ENCODE measurements at regions not wholly inside any gene's neighbourhood (a gene's known extent, or its start where the extent isn't known, plus 50 kb on each side); places are given as distances from the start of the nearest gene placed in this dataset.

- Histone ChIP-seq H2AFZ (replicated peaks; ENCODE audit: low read length, poor library complexity) (no peak overlapping the region), H3K36me3 (ENCODE audit: control insufficient read depth, insufficient read depth, low read length) (no peaks in the 10 kb centered on the region), H3K27ac (ENCODE audit: insufficient read depth, low read length) (no peak overlapping the region), H4K8ac (ENCODE audit: low read depth in 2 of 2, low read length in 2 of 2) (no peak overlapping the region), H3K4me3 (ENCODE audit: insufficient read depth, low read depth, low read length) (no peak overlapping the region), H3K9me3 (ENCODE audit: control insufficient read depth, insufficient read depth, low read length) (no peaks in the 10 kb centered on the region), H2AK9ac (replicated peaks; ENCODE audit: low read depth, low read length, poor library complexity) (no peak overlapping the region), H2BK15ac (ENCODE audit: low read depth, low read length) (no peak overlapping the region), H3K4me2 (ENCODE audit: low read depth, low read length) (no peak overlapping the region), H2BK20ac (ENCODE audit: low read depth, low read length) (no peak overlapping the region), H3K23ac (ENCODE audit: low read depth, low read length) (no peak overlapping the region), H3K4me1 (ENCODE audit: control insufficient read depth, insufficient read depth, low read length) (no peaks in the 10 kb centered on the region), H2AK5ac (ENCODE audit: low read depth, low read length) (no peak overlapping the region), H3K9ac (ENCODE audit: low read depth, low read length) (no peak overlapping the region), H4K91ac (ENCODE audit: insufficient read depth, low read depth, low read length) (no peak overlapping the region), H3K56ac (ENCODE audit: extremely low read depth, insufficient read depth, low read length) (no peak overlapping the region), H2BK5ac (ENCODE audit: low read depth, low read length, poor library complexity, severe bottlenecking) (no peak overlapping the region), H3K14ac (replicated peaks; ENCODE audit: low read depth, low read length) (no peak overlapping the region), H4K20me1 (ENCODE audit: insufficient read depth, low read length) (no peaks in the 10 kb centered on the region), H4K5ac (ENCODE audit: low read depth, low read length) (no peak overlapping the region), H2BK120ac (ENCODE audit: low read depth, low read length) (no peak overlapping the region), H3K27me3 (ENCODE audit: control insufficient read depth, insufficient read depth, low read length) (no peaks in the 10 kb centered on the region), H3K18ac (ENCODE audit: low read depth, low read length) (no peak overlapping the region), H3K9me1 (ENCODE audit: insufficient read depth, low read length) (no peaks in the 10 kb centered on the region), H3K4ac (ENCODE audit: low read depth, low read length) (no peak overlapping the region), H3K79me1 (ENCODE audit: low read depth in 1 of 2, low read length in 2 of 2) (no peaks in the 10 kb centered on the region)
- ChIA-PET CTCF (no interaction called here), POLR2A (ENCODE audit: unreplicated experiment) (no interaction called here)
- no TSS peak for BruUV-seq (replicated peaks)
- TF ChIP-seq RCOR1 (IDR thresholded peaks at IDR 0.05; ENCODE audit: insufficient replicate concordance, low read length) (no peak), MAZ (IDR thresholded peaks at IDR 0.05; ENCODE audit: borderline replicate concordance, low read depth, low read length) (no peak), FOS (IDR thresholded peaks at IDR 0.05; ENCODE audit: low read depth, low read length) (no peak), ELK1 (IDR thresholded peaks at IDR 0.05; ENCODE audit: borderline replicate concordance, low read depth, low read length) (no peak), NFE2L2 (IDR thresholded peaks at IDR 0.05; ENCODE audit: low read depth, low read length) (no peak), RFX5 (IDR thresholded peaks at IDR 0.05; ENCODE audit: low read depth, low read length) (no peak), SMC3 (IDR thresholded peaks at IDR 0.05; ENCODE audit: low read depth, low read length) (no peak), BHLHE40 (IDR thresholded peaks at IDR 0.05; ENCODE audit: low read depth, low read length) (no peak), CTCF (conservative IDR thresholded peaks at IDR 0.05; ENCODE audit: low read depth, low read length) (no peak), CEBPB (IDR thresholded peaks at IDR 0.05; ENCODE audit: low read depth, low read length) (no peak), POLR2A (IDR thresholded peaks at IDR 0.05; ENCODE audit: low read depth, low read length) (no peak), RAD21 (IDR thresholded peaks at IDR 0.05; ENCODE audit: low read length) (no peak), USF2 (IDR thresholded peaks at IDR 0.05; ENCODE audit: low read depth, low read length) (no peak)
- DNase-seq (no peak), ATAC-seq (ENCODE audit: low read depth) (no peak)
- dilution Hi-C loops (cut with HindIII; ENCODE audit: low sequenced_read_pairs, unreplicated experiment) (no loop called here), in situ Hi-C loops (cut with MboI; ENCODE audit: low sequenced_read_pairs) (no loop called here), intact Hi-C loops (cut with micrococcal nuclease) (no loop called here)
- WGBS, 2 experiments (ENCODE audit: extremely low coverage in 2 of 2, insufficient read length in 1 of 2) = no CpG with 5 or more reads among the region's 1 CpG
These were observed 275.4 kb upstream of the TFAP2D start for GRCh38 chr6:50437901-50438300.
